GM12891 (cell line): ENCODE measurements at regions not wholly inside any gene's neighbourhood (a gene's known extent, or its start where the extent isn't known, plus 50 kb on each side); places are given as distances from the start of the nearest gene placed in this dataset.

Experiments
- POLR2A ChIP-seq: IDR thresholded peaks from 2 replicates; pipeline ENCODE4 v1.6.1; 2011; ENCODE audit warnings: low read depth, low read length, control low read depth
- POLR2AphosphoS5 ChIP-seq: IDR thresholded peaks from 2 replicates; pipeline ENCODE4 v1.6.1; 2011; ENCODE audit warnings: low read depth, low read length, control low read depth

GRCh38 chr6:21811484-21811883, 217.9 kb downstream of the SOX4 start:
- TF ChIP-seq POLR2A, result no peak
- TF ChIP-seq POLR2AphosphoS5, result no peak
